ENCODE measurements at regions not wholly inside any gene's neighbourhood (a gene's known extent, or its start where the extent isn't known, plus 50 kb on each side); places are given as distances from the start of the nearest gene placed in this dataset.

- Histone ChIP-seq H3K79me2 (ENCODE audit: insufficient read depth, low read length) (no peaks in the 10 kb centered on the region), H4K20me1 (ENCODE audit: low read depth, low read length) (no peaks in the 10 kb centered on the region), H3K4me3 (ENCODE audit: insufficient read depth, low read length, poor library complexity, severe bottlenecking) (peak overlapping the region; percentile 37), H3K27me3 (ENCODE audit: low read length) (no peaks in the 10 kb centered on the region), H2AFZ (ENCODE audit: low read depth, low read length, severe bottlenecking) (peak overlapping the region; percentile 77), H3K9ac (ENCODE audit: low read length) (peak overlapping the region; percentile 55), H3K9me3 (ENCODE audit: insufficient read depth, low read length) (no peaks in the 10 kb centered on the region), H3K9me2 (replicated peaks; ENCODE audit: insufficient read depth, low read length) (no peaks in the 10 kb centered on the region), H3K4me2 (ENCODE audit: low read depth, low read length, poor library complexity, severe bottlenecking) (peak overlapping the region; percentile 73), H3K27ac (ENCODE audit: low read depth, low read length) (peak overlapping the region; percentile 86), H3F3A (ENCODE audit: insufficient read depth) (peaks cover 8% of the 10 kb centered on the region; the same call in 1 of the 2 replicates), H3K36me3 (ENCODE audit: low read length) (no peaks in the 10 kb centered on the region)
- TF ChIP-seq EZH2phosphoT487 (conservative IDR thresholded peaks at IDR 0.05; ENCODE audit: low read length) (no peak), CTCF (IDR thresholded peaks at IDR 0.05; ENCODE audit: insufficient read depth, low read length, poor library complexity, severe bottlenecking) (no peak)
Measured at GRCh38 chr12:89863493-89863938, 154.9 kb upstream of the ATP2B1 start.

GRCh38 chr12:89862511-89863445, 154.1 kb upstream of the ATP2B1 start:
- TF ChIP-seq CTCF (IDR thresholded peaks at IDR 0.05; ENCODE audit: insufficient read depth, low read length, poor library complexity, severe bottlenecking) (no peak), EZH2phosphoT487 (conservative IDR thresholded peaks at IDR 0.05; ENCODE audit: low read length) (no peak)
- peaks cover 8% of the 10 kb centered on the region; the same call in 1 of the 2 replicates for H3F3A ChIP-seq (ENCODE audit: insufficient read depth)
- H3K9me2 ChIP-seq (replicated peaks; ENCODE audit: insufficient read depth, low read length) = no peaks in the 10 kb centered on the region
- H4K20me1 ChIP-seq (ENCODE audit: low read depth, low read length) = no peaks in the 10 kb centered on the region
- peak overlapping the region; percentile 37 for H3K4me3 ChIP-seq (ENCODE audit: insufficient read depth, low read length, poor library complexity, severe bottlenecking)
- no peaks in the 10 kb centered on the region for H3K36me3 ChIP-seq (ENCODE audit: low read length)
- peak overlapping the region; percentile 73 for H3K4me2 ChIP-seq (ENCODE audit: low read depth, low read length, poor library complexity, severe bottlenecking)
- peak overlapping the region; percentile 77 for H2AFZ ChIP-seq (ENCODE audit: low read depth, low read length, severe bottlenecking)
- no peaks in the 10 kb centered on the region for H3K9me3 ChIP-seq (ENCODE audit: insufficient read depth, low read length)
- peak overlapping the region; percentile 55 for H3K9ac ChIP-seq (ENCODE audit: low read length)
- H3K79me2 ChIP-seq (ENCODE audit: insufficient read depth, low read length) = no peaks in the 10 kb centered on the region
- H3K27me3 ChIP-seq (ENCODE audit: low read length) = no peaks in the 10 kb centered on the region
- H3K27ac ChIP-seq (ENCODE audit: low read depth, low read length) = peak overlapping the region; percentile 86

GRCh38 chr12:89861086-89861485, 152.4 kb upstream of the ATP2B1 start:
- no peaks in the 10 kb centered on the region for H3K9me3 ChIP-seq (ENCODE audit: insufficient read depth, low read length)
- H3K9ac ChIP-seq (ENCODE audit: low read length) = no peak overlapping the region
- H3K9me2 ChIP-seq (replicated peaks; ENCODE audit: insufficient read depth, low read length) = no peaks in the 10 kb centered on the region
- TF ChIP-seq CTCF (IDR thresholded peaks at IDR 0.05; ENCODE audit: insufficient read depth, low read length, poor library complexity, severe bottlenecking) = no peak
- H3K27me3 ChIP-seq (ENCODE audit: low read length) = no peaks in the 10 kb centered on the region
- H4K20me1 ChIP-seq (ENCODE audit: low read depth, low read length) = no peaks in the 10 kb centered on the region
- peak overlapping the region; percentile 77 for H2AFZ ChIP-seq (ENCODE audit: low read depth, low read length, severe bottlenecking)
- H3K4me3 ChIP-seq (ENCODE audit: insufficient read depth, low read length, poor library complexity, severe bottlenecking) = no peak overlapping the region
- peaks cover 8% of the 10 kb centered on the region; the same call in 1 of the 2 replicates for H3F3A ChIP-seq (ENCODE audit: insufficient read depth)
- no peak overlapping the region for H3K27ac ChIP-seq (ENCODE audit: low read depth, low read length)
- H3K4me2 ChIP-seq (ENCODE audit: low read depth, low read length, poor library complexity, severe bottlenecking) = no peak overlapping the region
- no peaks in the 10 kb centered on the region for H3K79me2 ChIP-seq (ENCODE audit: insufficient read depth, low read length)
- H3K36me3 ChIP-seq (ENCODE audit: low read length) = no peaks in the 10 kb centered on the region
